Left cardiac atrium (tissue), 4 donors: ENCODE measurements at regions not wholly inside any gene's neighbourhood (a gene's known extent, or its start where the extent isn't known, plus 50 kb on each side); places are given as distances from the start of the nearest gene placed in this dataset.

Source experiments
- ATAC-seq, 2 donors: fragments of 200-7000 bp; cut with Tn5 transposase; one replicate each; pipeline ENCODE4 v1.9.1; 2020; ENCODE audit warnings: mild to moderate bottlenecking in 2 of 2, moderate library complexity in 2 of 2
- DNase-seq: peaks from one replicate; pipeline ENCODE4 v3.0.0-alpha.2; 2020
- intact Hi-C, 2 donors: fragments of 100-400 bp; cut with DNase I; formaldehyde crosslinking; loops; one replicate each; pipeline versions ENCODE4 v1.14.1 to v1.15.1; 2022 to 2023
- donor health status: DM: no; HTN: yes; CAD: no.
- donor health status: DM: no; HTN: yes; CAD: no; lungs with severe emphysema.
- donor health status: DM: yes; HTN: yes; CAD: no.
- donor health status: Dilated cardiomyopathy.

GRCh38 chr13:77994166-77994565 lies 75.5 kb upstream of the EDNRB start:
- intact Hi-C loops: no loop called here
- DNase-seq (peak; percentile 27), ATAC-seq (no peak)

- ATAC-seq (no peak), DNase-seq (peak; percentile 50)
- intact Hi-C loops: no loop called here
Observed at GRCh38 chr13:77991003-77991402, 72.4 kb upstream of the EDNRB start.

- DNase-seq (no peak), ATAC-seq (no peak)
- intact Hi-C loops: loop anchor here in 1 of 2 donors (5.0 kb wide), 1 partner anchor 72 kb away; the partner anchor contains the start of gene EDNRB
Observed at GRCh38 chr13:77989281-77989680, 70.7 kb upstream of the EDNRB start.

- intact Hi-C loops: loop anchor here in 1 of 2 donors (5.0 kb wide), 1 partner anchor 71 kb away; the partner anchor contains the start of gene EDNRB
- ATAC-seq: peak in 1 of 2 donors; percentile 54
- DNase-seq: no peak
Observed at GRCh38 chr13:77988355-77988754, 69.7 kb upstream of the EDNRB start.

- ATAC-seq (no peak), DNase-seq (no peak)
- intact Hi-C loops: loop anchor here in 1 of 2 donors (5.0 kb wide), 1 partner anchor 69 kb away; the partner anchor contains the start of gene EDNRB
Observed at GRCh38 chr13:77986713-77987112, 68.1 kb upstream of the EDNRB start.

- DNase-seq (no peak), ATAC-seq (peak; percentile 38 to 41)
- intact Hi-C loops: loop anchor here in 1 of 2 donors (5.0 kb wide), 1 partner anchor 69 kb away; the partner anchor contains the start of gene EDNRB
Observed at GRCh38 chr13:77985866-77986636, 67.4 kb upstream of the EDNRB start.

GRCh38 chr13:77981281-77981881 lies 62.8 kb upstream of the EDNRB start:
- intact Hi-C loops: no loop called here
- DNase-seq (no peak), ATAC-seq (peak in 1 of 2 donors; percentile 30)

GRCh38 chr13:77980592-77980991 lies 62.0 kb upstream of the EDNRB start:
- DNase-seq (peak; percentile 36), ATAC-seq (peak; percentile 82 to 83)
- intact Hi-C loops: no loop called here

- ATAC-seq (peak in 1 of 2 donors; percentile 47), DNase-seq (no peak)
- intact Hi-C loops: no loop called here
Observed at GRCh38 chr13:77979721-77980385, 61.2 kb upstream of the EDNRB start.

GRCh38 chr13:77975358-77976042 lies 56.9 kb upstream of the EDNRB start:
- ATAC-seq: no peak
- intact Hi-C loops: no loop called here
- no peak for DNase-seq

GRCh38 chr13:77969299-77969698 lies 50.7 kb upstream of the EDNRB start:
- no peak for ATAC-seq
- intact Hi-C loops: no loop called here
- DNase-seq: no peak
